GM19324 (cell line): ENCODE measurements at regions not wholly inside any gene's neighbourhood (a gene's known extent, or its start where the extent isn't known, plus 50 kb on each side); places are given as distances from the start of the nearest gene placed in this dataset.
"Not testable (repeated sequence)": the region's sequence is repeated elsewhere in the genome, so short reads cannot be mapped to it uniquely, and the experiment has no call there.

Experiments used
- ATAC-seq: cut with Tn5 transposase; IDR thresholded peaks from one replicate; pipeline ENCODE4 v1.9.1; 2021; ENCODE audit warnings: mild to moderate bottlenecking, moderate library complexity; ENCODE audit not compliant: unreplicated experiment, low FRiP score

DNA sequence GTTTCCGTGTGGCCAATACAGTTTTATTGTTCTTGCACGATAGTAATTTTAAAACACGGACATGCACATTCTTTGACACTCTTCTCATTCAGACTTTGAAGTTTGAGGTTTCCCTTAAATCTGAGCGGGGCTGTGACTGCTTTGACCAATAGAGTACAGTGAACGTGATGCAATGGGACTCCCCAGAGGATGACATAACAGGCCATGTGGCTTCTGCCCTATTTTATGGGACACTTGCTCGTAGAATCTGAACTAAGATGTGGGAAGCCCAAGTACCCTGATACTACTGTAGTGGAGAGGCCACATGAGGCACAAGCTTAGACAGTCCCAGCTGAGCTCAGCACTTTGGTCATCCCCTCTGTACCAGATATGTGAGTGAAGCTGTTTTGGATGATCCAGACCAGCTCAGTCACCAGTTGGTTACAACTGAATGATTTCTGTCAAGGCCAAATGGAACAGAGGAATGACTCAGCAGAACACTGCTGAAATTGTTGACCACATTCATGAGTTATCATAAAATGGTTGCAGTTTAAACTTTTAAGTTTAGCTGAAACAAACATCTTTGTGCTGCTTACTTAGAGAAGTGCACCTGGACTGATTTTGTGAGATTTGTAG is 279.4 kb downstream of the RFPL4B start:
- no peak for ATAC-seq

DNA sequence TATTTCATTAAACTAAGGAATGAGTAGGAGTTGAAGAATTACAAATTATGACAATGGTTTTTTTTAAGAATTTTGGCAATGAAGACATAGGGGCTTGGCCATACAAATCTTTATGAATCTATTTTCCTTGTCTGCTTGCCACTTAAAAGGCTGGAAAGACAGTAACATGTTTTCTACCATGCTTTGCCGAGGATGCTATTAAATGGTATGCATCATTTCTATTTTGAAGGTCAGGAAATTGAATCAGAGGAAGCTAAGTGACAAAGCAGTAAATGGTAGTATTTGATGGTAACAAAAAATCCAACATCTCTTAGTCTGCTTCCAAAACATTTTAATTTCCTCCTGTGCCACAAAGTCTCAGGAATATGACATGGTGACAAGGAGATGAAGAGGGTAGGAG is 287.2 kb downstream of the RFPL4B start:
- ATAC-seq = no peak

DNA sequence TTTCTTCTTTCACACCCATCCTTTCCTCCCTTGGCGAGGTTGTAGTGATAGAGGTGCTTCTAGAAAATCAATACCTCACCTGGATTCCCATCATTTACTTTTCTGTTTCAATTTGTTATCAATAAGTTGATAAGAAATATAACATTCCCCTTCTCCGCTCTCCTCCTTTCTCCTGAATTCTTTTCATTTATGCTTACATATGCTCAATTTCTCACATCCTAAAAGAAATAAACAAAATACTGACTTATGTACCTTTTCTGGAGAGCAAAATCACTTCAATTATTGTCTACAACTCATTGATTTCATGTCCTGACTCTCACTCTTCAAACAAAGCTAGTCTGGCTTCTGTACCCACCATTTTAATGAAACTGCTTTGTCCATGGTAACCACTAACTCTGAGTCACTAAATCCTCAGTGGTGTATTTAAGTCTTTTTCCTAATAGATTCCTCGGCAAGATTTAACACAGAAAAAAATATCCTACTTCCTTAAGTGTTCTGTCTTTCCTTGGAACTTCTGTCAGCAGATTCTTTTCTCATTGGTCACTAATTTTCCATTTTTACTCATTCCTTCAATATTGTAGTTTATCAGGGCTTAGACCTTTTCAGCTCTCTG is 289.6 kb downstream of the RFPL4B start:
- no peak for ATAC-seq

DNA sequence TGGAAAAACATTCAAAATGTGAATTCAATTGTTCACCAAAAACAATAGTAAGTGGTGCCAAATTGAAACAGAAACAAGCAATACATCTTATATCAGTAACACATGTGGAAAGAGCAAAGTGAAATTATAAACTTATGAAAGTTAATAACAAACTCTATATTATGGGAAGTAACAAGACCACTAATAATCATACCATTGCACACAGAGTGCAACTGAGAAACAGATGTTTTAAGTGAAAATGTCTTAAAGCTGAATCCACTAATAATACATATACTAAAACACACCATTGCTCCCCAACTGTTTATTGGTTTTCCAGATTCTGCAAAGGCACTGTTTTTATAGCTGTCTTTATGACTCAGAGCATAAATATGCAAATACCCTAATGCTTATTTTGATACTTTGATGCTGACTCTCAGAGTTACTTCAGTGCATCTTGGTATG is 292.3 kb downstream of the RFPL4B start:
- no peak for ATAC-seq

DNA sequence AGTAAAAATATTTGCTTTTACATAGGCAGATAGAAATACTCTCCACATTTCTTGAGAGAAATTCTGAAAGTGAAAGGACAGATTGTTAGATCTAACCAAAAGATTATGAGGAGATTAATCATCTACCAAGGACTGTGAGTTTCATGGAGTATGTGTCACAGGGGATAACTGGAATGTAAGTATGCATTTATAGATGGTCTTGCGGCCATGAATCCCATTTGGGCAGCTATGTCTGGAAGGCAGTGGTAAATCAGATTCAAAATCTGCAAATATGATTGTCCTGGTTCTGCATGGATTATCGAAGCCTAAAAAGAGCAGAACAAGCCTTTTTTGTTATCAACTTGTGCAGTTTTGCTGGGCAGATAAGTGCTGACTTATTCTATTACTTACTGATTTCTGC is 293.8 kb downstream of the RFPL4B start:
- no peak for ATAC-seq

DNA sequence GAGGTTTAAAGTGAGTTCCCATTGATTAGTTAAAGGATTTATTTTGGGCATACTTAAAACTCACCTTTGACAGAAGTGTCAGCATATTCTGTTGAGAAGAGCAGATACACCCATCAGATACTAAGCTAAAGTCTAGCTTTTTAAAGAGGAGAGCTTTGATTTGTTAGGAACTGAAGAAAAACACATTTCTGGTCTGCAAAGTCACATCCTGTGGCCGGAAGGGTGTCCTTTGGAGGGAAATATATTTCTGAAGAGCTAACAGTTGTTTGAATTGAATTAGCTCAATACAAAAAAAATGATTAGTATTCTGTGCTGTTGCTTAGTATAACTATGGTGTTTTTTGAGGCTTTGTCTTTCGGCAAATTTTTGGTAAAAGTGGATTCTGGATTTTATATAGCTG is 302.7 kb downstream of the RFPL4B start:
- ATAC-seq = no peak

DNA sequence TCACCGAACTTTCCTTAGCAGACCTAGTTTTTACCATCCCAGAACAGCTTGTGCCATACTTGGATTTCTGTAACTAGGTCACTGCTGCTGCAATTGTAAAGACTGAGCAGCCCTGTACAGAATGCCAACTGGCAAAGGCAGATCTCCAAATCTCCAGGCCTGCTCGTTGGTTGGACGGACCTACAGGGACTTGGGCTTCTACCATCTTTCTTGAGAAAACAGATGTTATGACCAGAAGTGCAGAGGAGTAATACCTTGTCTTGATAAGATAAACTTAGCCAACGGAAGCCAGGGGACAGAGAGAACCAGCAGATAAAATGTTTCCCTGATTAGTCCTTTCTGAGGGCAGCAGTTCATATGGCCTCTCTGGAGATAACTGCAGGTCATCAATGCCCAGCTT is 304.1 kb downstream of the RFPL4B start:
- no peak for ATAC-seq

DNA sequence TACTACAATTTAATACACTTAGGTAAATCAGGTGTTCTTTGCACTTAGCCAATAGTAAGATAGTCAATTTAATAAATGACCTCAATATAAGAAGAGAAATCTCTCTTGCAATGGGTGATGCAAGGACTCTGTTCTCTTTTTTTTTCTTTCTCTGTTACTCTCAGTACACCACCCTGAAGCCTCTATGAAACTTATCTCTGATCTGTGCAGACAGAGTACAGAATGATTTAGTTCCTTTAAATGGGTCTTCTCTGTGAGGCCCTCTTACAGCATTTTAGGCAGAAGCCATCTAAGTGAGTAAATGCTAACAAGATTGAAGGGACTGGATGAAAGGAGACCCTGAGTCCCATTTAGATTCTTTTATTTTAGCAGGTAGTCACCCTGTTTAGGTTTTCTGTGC is 312.8 kb downstream of the RFPL4B start:
- ATAC-seq = no peak

DNA sequence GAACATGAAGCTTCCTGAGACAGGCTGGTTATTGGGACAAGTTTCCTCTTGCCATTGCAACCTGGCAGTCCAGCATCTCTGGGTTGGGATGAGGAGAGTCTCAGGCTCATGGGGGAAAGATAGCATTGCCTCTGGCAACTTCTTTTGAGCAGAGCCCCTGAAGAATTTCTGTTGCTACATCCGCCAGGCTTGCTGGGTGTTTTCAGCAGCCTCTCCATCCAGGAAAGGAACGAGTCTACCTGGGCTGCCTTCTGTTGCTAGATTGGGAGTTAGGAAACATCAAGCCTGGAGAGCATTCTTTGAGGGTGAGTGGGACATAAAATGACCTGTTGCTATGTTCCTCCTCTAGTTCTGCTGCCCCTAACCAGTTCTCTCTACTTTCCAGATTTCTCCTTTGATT is 313.5 kb downstream of the RFPL4B start:
- no peak for ATAC-seq

DNA sequence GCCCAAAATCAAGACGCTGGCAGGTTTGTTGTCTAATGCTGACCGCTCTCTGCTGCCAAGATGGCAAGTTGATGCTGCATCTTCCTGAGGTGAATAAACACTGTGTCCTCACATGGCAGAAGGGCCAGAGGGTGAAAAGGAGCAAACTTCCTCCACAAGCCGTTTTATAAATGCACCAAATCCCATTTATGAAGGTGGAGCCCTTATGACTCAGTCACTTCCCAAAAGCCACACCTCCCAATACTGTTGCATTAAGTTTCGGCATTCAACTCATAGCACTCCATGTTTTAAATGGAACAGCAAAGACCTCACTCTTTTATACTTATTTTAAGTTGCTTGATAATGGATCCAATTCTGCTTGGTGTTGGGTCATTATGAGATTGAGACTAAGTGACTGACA is 316.6 kb downstream of the RFPL4B start:
- no peak for ATAC-seq

DNA sequence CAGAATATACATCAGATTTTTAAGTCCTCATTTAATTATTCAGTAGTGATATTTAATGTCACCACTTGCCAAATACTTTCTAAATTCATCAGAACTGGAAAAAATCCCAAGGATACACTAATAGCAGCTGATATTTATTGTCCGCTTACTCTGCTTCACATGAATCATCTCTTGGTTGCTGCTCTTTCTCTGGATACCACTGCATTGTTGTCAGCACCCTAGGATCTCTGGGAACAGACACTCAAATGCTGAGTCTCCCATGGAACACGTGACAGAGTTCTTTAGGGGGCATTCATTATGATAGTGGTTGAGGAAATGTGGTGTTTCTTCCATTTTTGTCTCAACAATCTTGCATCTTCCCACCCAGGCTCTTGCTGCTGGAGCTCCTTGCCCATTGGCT is 318.0 kb downstream of the RFPL4B start:
- ATAC-seq = no peak

DNA sequence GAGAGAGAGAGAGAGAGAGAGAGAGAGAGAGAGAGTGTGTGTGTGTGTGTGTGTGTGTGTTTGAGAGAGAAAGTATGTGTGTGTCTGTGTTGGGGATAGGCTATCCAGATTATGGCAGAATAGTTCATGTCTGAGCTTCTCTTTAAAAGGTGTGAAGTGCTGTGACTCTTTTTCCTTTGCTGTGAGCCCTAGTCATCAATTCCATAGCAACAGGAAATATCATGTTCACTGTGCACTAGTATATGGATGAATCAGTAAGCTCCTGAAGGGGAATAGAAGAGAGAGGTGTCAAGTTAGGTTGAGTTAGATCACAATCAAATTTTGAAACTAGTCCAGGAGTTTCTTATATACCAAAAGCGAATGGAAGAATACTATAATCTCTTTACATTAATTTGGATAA is 318.7 kb downstream of the RFPL4B start:
- ATAC-seq = no peak

DNA sequence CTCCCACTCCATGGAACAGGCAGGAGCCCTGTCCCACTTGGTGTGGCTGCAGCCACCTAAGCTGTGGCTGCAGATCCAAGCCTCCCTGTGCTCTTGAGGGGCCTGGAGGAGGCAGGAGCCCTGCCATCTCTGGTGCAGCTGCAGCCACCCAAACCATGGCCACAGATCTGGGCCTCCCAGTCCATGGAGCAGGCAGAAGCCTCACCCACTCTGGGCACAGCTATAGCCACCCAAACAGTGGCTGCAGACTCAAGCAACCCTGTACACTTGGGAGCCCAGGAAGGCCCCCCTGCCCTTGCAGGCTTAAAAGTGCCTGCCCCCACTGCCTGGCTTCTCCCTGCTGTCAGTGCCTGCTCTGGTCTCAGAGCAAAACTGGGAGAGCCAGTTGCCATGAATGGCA is 320.3 kb downstream of the RFPL4B start:
- no peak for ATAC-seq

DNA sequence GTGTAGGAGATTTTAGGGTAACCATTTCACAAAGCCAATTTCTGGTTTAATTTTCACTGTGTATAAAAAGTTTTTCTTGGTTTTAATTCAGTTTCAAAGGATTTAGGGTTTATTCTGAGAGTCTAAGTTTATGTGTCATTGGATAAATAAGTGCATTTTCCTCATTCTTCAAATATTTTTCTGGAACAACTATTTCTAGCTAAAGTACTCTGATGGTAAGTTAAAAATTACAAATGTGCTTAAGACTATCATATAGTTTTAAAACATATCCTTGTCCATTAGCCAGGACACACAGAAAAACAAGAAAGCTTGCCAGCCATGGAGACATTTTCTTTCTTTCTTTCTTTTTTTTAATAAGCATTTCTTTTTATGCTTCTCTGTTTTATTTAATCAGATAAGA is 333.0 kb downstream of the RFPL4B start:
- no peak for ATAC-seq

DNA sequence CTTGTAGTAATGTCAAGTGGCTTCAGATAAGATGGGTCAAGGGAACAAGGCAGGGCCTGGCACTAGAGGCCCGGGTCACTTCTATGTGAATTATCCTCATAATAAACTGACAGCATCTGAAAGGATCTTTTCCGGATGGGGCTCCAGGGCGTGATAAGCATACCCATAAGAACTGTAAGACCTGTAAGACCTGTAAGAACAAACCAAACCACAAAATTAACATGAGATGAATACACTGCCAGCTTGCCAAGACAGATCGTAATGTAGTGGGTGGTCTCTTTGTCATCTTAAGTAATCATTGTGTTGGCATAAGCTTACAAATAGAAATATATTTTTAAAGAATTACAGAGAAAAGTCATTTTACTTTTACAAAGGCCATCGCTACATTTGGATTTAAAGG is 334.9 kb downstream of the RFPL4B start:
- no peak for ATAC-seq

DNA sequence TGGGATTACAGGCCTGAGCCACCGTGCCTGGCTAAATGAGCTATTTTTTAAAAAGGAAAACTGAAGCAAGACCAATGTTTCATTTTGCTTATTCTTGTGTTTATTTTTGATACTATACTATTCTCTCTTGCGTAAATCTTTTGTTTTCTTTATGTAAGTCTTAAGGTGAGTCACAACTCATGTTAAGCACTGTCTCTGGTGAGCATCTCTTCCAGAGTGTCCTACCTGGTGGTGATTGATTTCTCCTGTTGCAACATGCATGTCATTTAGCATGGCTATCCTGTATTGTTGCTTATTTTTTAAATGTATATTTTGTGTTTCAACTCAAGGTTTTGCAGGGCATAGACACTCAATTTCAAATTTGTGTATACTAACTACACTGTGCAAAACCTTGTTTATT is 336.0 kb downstream of the RFPL4B start:
- no peak for ATAC-seq

DNA sequence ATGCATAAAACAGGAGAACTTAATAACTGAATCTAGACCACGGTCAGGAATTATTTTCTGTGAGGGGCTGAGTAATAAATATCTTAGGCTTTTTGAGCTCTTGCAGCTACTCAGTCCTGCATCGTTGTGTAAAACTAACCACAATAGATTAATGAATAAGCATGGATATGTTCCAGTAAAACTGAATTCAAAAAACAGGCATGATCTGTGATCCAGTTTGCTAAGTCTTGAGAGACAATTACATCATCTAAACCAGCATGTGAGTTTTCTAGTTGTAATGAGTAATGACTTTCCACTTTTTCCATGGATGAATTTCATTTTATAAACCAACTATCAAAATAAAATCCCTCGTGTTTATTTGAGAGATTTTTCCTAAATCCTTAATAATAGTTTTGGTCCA is 336.8 kb downstream of the RFPL4B start:
- no peak for ATAC-seq

DNA sequence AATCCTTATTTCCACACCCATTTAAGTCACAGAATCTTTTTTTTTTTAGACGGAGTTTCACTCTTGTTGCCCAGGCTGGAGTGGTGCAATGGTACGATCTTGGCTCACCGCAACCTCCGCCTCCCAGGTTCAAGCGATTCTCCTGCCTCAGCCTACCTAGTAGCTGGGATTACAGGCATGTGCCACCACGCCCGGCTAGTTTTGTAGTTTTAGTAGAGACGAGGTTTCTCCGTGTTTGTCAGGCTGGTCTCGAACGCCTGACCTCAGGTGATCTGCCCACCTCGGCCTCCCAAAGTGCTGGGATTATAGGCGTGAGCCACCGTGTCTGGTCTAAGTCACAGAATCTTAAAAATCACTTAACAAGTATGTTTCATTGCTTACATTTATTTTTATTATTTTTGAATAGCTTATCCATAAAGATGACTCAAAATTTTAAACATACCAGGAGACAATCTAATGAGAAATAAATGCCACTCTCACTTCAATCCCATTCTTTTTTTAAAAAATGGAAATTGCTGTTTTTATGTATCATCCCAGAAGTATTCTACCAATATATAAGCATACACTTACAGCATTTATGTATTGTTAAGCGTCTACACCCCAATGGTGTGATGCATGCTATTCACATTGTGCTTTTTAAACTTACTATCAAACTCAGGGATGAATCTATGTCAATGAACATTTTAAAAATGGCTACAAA is 338.5 kb downstream of the RFPL4B start:
- not testable (repeated sequence) for ATAC-seq

DNA sequence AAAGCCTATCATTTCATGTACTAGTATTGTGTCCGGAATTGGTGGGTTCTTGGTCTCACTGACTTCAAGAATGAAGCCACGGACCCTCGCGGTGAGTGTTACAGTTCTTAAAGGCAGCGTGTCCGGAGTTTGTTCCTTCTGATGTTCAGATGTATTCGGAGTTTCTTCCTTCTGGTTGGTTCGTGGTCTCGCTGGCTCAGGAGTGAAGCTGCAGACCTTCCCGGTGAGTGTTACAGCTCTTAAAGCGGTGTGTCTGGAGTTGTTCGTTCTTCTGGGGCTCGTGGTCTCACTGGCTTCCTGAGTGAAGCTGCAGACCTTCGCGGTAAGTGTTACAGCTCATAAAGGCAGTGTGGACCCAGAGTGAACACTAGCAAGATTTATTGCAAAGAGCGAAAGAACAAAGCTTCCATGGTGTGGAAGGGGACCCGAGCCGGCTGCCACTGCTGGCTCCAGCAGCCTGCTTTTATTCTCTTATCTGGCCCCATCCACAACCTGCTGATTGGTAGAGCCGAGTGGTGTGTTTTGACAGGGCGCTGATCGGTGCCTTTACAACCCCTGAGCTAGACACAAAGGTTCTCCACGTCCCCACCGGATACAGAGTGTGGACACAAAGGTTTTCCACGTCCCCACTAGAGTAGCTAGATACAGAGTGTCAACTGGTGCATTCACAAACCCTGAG is 341.5 kb downstream of the RFPL4B start:
- ATAC-seq = not testable (repeated sequence)

DNA sequence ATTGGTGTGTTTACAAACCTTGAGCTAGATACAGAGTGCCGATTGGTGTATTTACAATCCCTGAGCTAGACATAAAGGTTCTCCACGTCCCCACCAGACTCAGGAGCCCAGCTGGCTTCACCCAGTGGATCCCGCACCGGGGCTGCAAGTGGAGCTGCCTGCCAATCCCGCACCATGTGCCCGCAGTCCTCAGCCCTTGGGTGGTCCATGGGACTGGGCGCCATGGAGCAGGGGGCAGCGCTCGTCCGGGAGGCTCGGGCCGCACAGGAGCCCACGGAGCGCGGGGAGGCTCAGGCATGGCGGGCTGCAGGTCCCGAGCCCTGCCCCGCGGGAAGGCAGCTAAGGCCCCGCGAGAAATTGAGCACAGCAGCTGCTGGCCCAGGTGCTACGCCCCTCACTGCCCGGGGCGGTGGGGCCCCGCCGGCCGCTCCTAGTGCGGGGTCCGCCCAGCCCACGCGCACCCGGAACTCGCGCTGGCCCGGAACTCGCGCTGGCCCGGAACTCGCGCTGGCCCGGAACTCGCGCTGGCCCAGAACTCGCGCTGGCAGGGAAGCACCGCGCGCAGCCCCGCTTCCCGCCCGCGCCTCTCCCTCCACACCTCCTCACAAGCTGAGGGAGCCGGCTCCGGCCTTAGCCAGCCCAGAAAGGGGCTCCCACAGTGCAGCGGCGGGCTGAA is 342.2 kb downstream of the RFPL4B start:
- not testable (repeated sequence) for ATAC-seq
